ENCODE measurements at regions not wholly inside any gene's neighbourhood (a gene's known extent, or its start where the extent isn't known, plus 50 kb on each side); places are given as distances from the start of the nearest gene placed in this dataset.

DNA sequence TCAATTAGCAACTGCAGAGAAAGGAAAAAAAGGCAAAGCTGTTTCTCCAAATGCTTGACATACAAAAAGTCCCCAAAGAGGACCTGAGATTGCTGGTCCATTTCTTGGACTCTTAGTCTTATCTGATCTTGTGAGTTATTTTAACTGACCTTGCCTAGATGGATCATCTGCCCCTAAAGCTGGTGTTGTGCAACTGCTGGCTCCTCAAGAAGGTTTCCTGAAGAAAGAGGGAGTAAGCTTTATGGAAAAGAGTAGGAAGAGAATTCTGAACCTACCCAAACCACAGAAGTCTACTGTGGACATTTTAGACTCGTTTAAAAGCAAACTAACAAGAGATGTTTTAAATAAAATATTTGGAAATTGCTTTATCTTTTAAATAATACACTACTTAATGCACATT is 140.0 kb upstream of the HS3ST3A1 start:
- Mint-ChIP-seq H3K4me1 (no peaks in the 10 kb centered on the region), H3K9me3 (ENCODE audit: insufficient read depth) (no peaks in the 10 kb centered on the region), H3K27me3 (peaks cover 25% of the 10 kb centered on the region), H3K27ac (no peak overlapping the region), H3K4me3 (no peak overlapping the region)
- H3K9ac ChIP-seq (ENCODE audit: low read length): no peak overlapping the region
- no peak overlapping the region for H2AFZ ChIP-seq (ENCODE audit: insufficient read depth, low read depth, low read length, poor library complexity, severe bottlenecking)
- no peak overlapping the region for H3K27ac ChIP-seq (ENCODE audit: low read length in 2 of 2)
- ChIA-PET CTCF (interaction anchor here (1.0 kb wide), 1 partner anchor 11 kb away, joined by 4 read pairs; no protein-coding TSS in a partner anchor), POLR2A (no interaction called here)
- ATAC-seq (ENCODE audit: low read depth) (no peak), DNase-seq (no peak)
- no peak for TF ChIP-seq EZH2 (IDR thresholded peaks at IDR 0.05; ENCODE audit: borderline replicate concordance, insufficient read depth, low read depth, low read length, poor library complexity, severe bottlenecking)
- TF ChIP-seq, protein P1, sequence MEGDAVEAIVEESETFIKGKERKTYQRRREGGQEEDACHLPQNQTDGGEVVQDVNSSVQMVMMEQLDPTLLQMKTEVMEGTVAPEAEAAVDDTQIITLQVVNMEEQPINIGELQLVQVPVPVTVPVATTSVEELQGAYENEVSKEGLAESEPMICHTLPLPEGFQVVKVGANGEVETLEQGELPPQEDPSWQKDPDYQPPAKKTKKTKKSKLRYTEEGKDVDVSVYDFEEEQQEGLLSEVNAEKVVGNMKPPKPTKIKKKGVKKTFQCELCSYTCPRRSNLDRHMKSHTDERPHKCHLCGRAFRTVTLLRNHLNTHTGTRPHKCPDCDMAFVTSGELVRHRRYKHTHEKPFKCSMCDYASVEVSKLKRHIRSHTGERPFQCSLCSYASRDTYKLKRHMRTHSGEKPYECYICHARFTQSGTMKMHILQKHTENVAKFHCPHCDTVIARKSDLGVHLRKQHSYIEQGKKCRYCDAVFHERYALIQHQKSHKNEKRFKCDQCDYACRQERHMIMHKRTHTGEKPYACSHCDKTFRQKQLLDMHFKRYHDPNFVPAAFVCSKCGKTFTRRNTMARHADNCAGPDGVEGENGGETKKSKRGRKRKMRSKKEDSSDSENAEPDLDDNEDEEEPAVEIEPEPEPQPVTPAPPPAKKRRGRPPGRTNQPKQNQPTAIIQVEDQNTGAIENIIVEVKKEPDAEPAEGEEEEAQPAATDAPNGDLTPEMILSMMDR (IDR thresholded peaks at IDR 0.05): no peak
- no peaks in the 10 kb centered on the region for H4K20me1 ChIP-seq (ENCODE audit: control insufficient read depth, insufficient read depth, low read length, poor library complexity, severe bottlenecking)
- H3K79me2 ChIP-seq (ENCODE audit: control insufficient read depth, insufficient read depth, low read length): no peaks in the 10 kb centered on the region
- no CpG with 5 or more reads among the region's 1 CpG for WGBS (ENCODE audit: insufficient coverage)
- H3K4me1 ChIP-seq (ENCODE audit: control insufficient read depth in 2 of 2, insufficient read depth in 2 of 2, low read length in 2 of 2): no peaks in the 10 kb centered on the region
- intact Hi-C loops (cut with micrococcal nuclease): no loop called here
- H3K27me3 ChIP-seq (replicated peaks in 1 of 4; ENCODE audit: control extremely low read depth in 1 of 4, control insufficient read depth in 3 of 4, insufficient read depth in 4 of 4, low read length in 3 of 4): no peaks in the 10 kb centered on the region
- no peak overlapping the region for H3K4me3 ChIP-seq (ENCODE audit: control extremely low read depth in 1 of 5, extremely low read depth in 1 of 5, insufficient read depth in 1 of 5, low read depth in 2 of 5, low read length in 4 of 5)
- peaks cover 0 to 1% (median 0%) of the 10 kb centered on the region in 3 donors for H3K9me3 ChIP-seq (ENCODE audit: control extremely low read depth in 1 of 3, control insufficient read depth in 2 of 3, insufficient read depth in 1 of 3, low read length in 2 of 3)
- no peaks in the 10 kb centered on the region for H3K36me3 ChIP-seq (replicated peaks in 1 of 2; ENCODE audit: control extremely low read depth in 1 of 2, control insufficient read depth in 1 of 2, extremely low read depth in 1 of 2, insufficient read depth in 2 of 2, low read length in 1 of 2)
- H3K4me2 ChIP-seq (replicated peaks; ENCODE audit: low read depth, low read length, poor library complexity, severe bottlenecking): no peak overlapping the region

DNA sequence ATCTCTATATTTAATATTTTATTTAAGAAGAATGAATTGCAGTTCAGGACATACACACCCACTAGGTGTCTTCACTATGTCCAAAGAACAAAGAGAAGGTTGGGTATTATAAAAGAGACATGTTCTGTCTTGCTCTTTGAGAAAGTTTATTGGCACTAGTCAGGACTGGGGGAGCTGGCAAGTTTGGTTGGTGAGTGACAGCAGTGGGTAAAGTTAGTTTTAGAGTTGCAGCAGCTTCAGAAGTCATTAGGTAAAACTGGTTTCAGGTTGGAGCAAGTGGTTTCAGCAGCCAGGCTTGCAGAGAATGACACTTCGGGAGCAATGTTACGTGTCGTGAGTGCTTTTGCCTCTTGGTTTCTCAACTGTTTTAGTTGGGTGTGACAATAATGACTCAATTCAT is 142.2 kb upstream of the HS3ST3A1 start:
- H3K4me2 ChIP-seq (replicated peaks; ENCODE audit: low read depth, low read length, poor library complexity, severe bottlenecking): no peak overlapping the region
- Mint-ChIP-seq H3K4me3 (no peak overlapping the region), H3K27me3 (peaks cover 30% of the 10 kb centered on the region), H3K27ac (no peak overlapping the region), H3K4me1 (no peaks in the 10 kb centered on the region), H3K9me3 (ENCODE audit: insufficient read depth) (no peaks in the 10 kb centered on the region)
- H4K20me1 ChIP-seq (ENCODE audit: control insufficient read depth, insufficient read depth, low read length, poor library complexity, severe bottlenecking): no peaks in the 10 kb centered on the region
- no peaks in the 10 kb centered on the region for H3K4me1 ChIP-seq (ENCODE audit: control insufficient read depth in 2 of 2, insufficient read depth in 2 of 2, low read length in 2 of 2)
- no peaks in the 10 kb centered on the region for H3K79me2 ChIP-seq (ENCODE audit: control insufficient read depth, insufficient read depth, low read length)
- TF ChIP-seq, protein P1 (IDR thresholded peaks at IDR 0.05): no peak
- no peak overlapping the region for H3K4me3 ChIP-seq (ENCODE audit: control extremely low read depth in 1 of 5, extremely low read depth in 1 of 5, insufficient read depth in 1 of 5, low read depth in 2 of 5, low read length in 4 of 5)
- DNase-seq: no peak
- no peaks in the 10 kb centered on the region for H3K36me3 ChIP-seq (replicated peaks in 1 of 2; ENCODE audit: control extremely low read depth in 1 of 2, control insufficient read depth in 1 of 2, extremely low read depth in 1 of 2, insufficient read depth in 2 of 2, low read length in 1 of 2)
- intact Hi-C loops (cut with micrococcal nuclease): no loop called here
- H2AFZ ChIP-seq (ENCODE audit: insufficient read depth, low read depth, low read length, poor library complexity, severe bottlenecking): no peak overlapping the region
- 100% methylated on average over 3 of the region's 3 CpGs for WGBS (ENCODE audit: insufficient coverage)
- ChIA-PET POLR2A (no interaction called here), CTCF (no interaction called here)
- H3K9me3 ChIP-seq (ENCODE audit: control extremely low read depth in 1 of 3, control insufficient read depth in 2 of 3, insufficient read depth in 1 of 3, low read length in 2 of 3): peaks cover 0 to 4% (median 2%) of the 10 kb centered on the region in 3 donors
- H3K9ac ChIP-seq (ENCODE audit: low read length): no peak overlapping the region
- no peaks in the 10 kb centered on the region for H3K27me3 ChIP-seq (replicated peaks in 1 of 4; ENCODE audit: control extremely low read depth in 1 of 4, control insufficient read depth in 3 of 4, insufficient read depth in 4 of 4, low read length in 3 of 4)
- no peak for ATAC-seq (ENCODE audit: low read depth)
- H3K27ac ChIP-seq (ENCODE audit: low read length in 2 of 2): no peak overlapping the region

Data from B cell (primary cell).